ENCODE measurements at regions not wholly inside any gene's neighbourhood (a gene's known extent, or its start where the extent isn't known, plus 50 kb on each side); places are given as distances from the start of the nearest gene placed in this dataset.

DNA sequence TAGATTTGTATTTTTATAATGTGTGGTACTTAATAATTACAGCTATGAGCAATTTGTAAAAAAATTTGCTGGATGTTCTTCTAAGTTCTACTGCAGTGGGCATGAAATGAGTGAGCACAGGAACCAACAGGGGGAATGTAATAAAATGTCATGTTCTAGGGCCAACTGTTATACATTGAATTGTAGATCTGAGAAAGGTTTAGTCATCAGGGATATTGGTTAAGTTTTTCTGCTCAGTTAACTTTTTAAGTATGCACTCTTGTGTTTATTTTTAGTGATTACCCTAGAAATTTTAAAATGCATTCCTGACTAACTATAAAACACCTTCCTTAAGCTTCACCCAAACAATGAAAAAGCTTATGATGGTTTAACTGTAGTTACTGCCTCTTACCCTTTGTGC, 101.8 kb downstream of the CAND1 start:
- Mint-ChIP-seq H3K9me3 (no peaks in the 10 kb centered on the region), H3K27me3 (ENCODE audit: insufficient read depth) (peaks cover 33% of the 10 kb centered on the region), H3K4me3 (no peak overlapping the region), H3K4me1 (no peaks in the 10 kb centered on the region), H3K36me3 (ENCODE audit: low read depth) (no peaks in the 10 kb centered on the region), H3K27ac (no peak overlapping the region)
- peaks cover 25% of the 10 kb centered on the region for H3K27me3 ChIP-seq (ENCODE audit: control insufficient read depth, insufficient read depth, low read length, poor library complexity, severe bottlenecking)
- H3K36me3 ChIP-seq (ENCODE audit: control insufficient read depth, insufficient read depth, low read length), result no peaks in the 10 kb centered on the region
- no peaks in the 10 kb centered on the region for H3K9me3 ChIP-seq (ENCODE audit: control insufficient read depth, low read length)
- no peak overlapping the region for H3K27ac ChIP-seq (ENCODE audit: low read depth, low read length)
- H3K4me1 ChIP-seq (ENCODE audit: control insufficient read depth, insufficient read depth, low read length), result no peaks in the 10 kb centered on the region
- H3K4me3 ChIP-seq (ENCODE audit: low read length), result no peak overlapping the region
- no peak for TF ChIP-seq CTCF (conservative IDR thresholded peaks at IDR 0.05)
- no peak for DNase-seq
- no peak overlapping the region for H3K9ac ChIP-seq (ENCODE audit: extremely low read depth, low read length, poor library complexity, severe bottlenecking)

- no peak for TF ChIP-seq CTCF (conservative IDR thresholded peaks at IDR 0.05)
- peaks cover 3% of the 10 kb centered on the region for H3K9me3 Mint-ChIP-seq
- Histone ChIP-seq H3K27ac (ENCODE audit: low read depth, low read length) (no peak overlapping the region), H3K4me1 (ENCODE audit: control insufficient read depth, insufficient read depth, low read length) (peaks cover 3% of the 10 kb centered on the region), H3K9ac (ENCODE audit: extremely low read depth, low read length, poor library complexity, severe bottlenecking) (no peak overlapping the region), H3K4me3 (ENCODE audit: low read length) (no peak overlapping the region), H3K9me3 (ENCODE audit: control insufficient read depth, low read length) (no peaks in the 10 kb centered on the region), H3K27me3 (ENCODE audit: control insufficient read depth, insufficient read depth, low read length, poor library complexity, severe bottlenecking) (peaks cover 22% of the 10 kb centered on the region), H3K36me3 (ENCODE audit: control insufficient read depth, insufficient read depth, low read length) (no peaks in the 10 kb centered on the region)
- H3K36me3 Mint-ChIP-seq (ENCODE audit: low read depth), result peaks cover 4% of the 10 kb centered on the region
- DNase-seq, result no peak
- no peak overlapping the region for H3K4me3 Mint-ChIP-seq
- H3K27ac Mint-ChIP-seq, result no peak overlapping the region
- WGBS, 2 experiments (ENCODE audit: insufficient coverage in 1 of 2, insufficient read length in 1 of 2), result 90 to 94% methylated on average over 4 of the region's 4 CpGs
- H3K27me3 Mint-ChIP-seq (ENCODE audit: insufficient read depth), result peaks cover 4% of the 10 kb centered on the region
- H3K4me1 Mint-ChIP-seq, result no peaks in the 10 kb centered on the region
Observed at GRCh38 chr12:67377021-67377420, 107.9 kb downstream of the CAND1 start.

- 90 to 96% methylated on average over 3 to 4 of the region's 4 CpGs for WGBS, 2 experiments (ENCODE audit: insufficient coverage in 1 of 2, insufficient read length in 1 of 2)
Observed at GRCh38 chr12:67377541-67377940, 108.4 kb downstream of the CAND1 start.

More at GRCh38 chr12:67377541-67377940, 108.4 kb downstream of the CAND1 start:
- peaks cover 3% of the 10 kb centered on the region for H3K4me1 ChIP-seq (ENCODE audit: control insufficient read depth, insufficient read depth, low read length)
- no peaks in the 10 kb centered on the region for H3K9me3 ChIP-seq (ENCODE audit: control insufficient read depth, low read length)
- Mint-ChIP-seq H3K4me3 (no peak overlapping the region), H3K27me3 (ENCODE audit: insufficient read depth) (peaks cover 4% of the 10 kb centered on the region), H3K4me1 (no peaks in the 10 kb centered on the region), H3K27ac (no peak overlapping the region), H3K9me3 (peaks cover 3% of the 10 kb centered on the region), H3K36me3 (ENCODE audit: low read depth) (peaks cover 4% of the 10 kb centered on the region)
- H3K36me3 ChIP-seq (ENCODE audit: control insufficient read depth, insufficient read depth, low read length), result no peaks in the 10 kb centered on the region
- no peak overlapping the region for H3K4me3 ChIP-seq (ENCODE audit: low read length)
- H3K9ac ChIP-seq (ENCODE audit: extremely low read depth, low read length, poor library complexity, severe bottlenecking), result no peak overlapping the region
- no peak overlapping the region for H3K27ac ChIP-seq (ENCODE audit: low read depth, low read length)
- peaks cover 27% of the 10 kb centered on the region for H3K27me3 ChIP-seq (ENCODE audit: control insufficient read depth, insufficient read depth, low read length, poor library complexity, severe bottlenecking)
- DNase-seq, result no peak
- no peak for TF ChIP-seq CTCF (conservative IDR thresholded peaks at IDR 0.05)

Data from endodermal cell (in vitro differentiated cells).